GM19328 (cell line): ENCODE measurements at regions not wholly inside any gene's neighbourhood (a gene's known extent, or its start where the extent isn't known, plus 50 kb on each side); places are given as distances from the start of the nearest gene placed in this dataset.

Source experiments
- ATAC-seq: cut with Tn5 transposase; IDR thresholded peaks from one replicate; pipeline ENCODE4 v1.9.1; 2021; ENCODE audit warnings: mild to moderate bottlenecking, moderate library complexity; ENCODE audit not compliant: unreplicated experiment

GRCh38 chr12:19855851-19856250 lies 416.6 kb downstream of the AEBP2 start:
- ATAC-seq, result no peak

- ATAC-seq, result no peak
Observed at GRCh38 chr12:19856389-19856788, 417.1 kb downstream of the AEBP2 start.

GRCh38 chr12:19857204-19857603 lies 417.9 kb downstream of the AEBP2 start:
- no peak for ATAC-seq

GRCh38 chr12:19867151-19867550 lies 427.9 kb downstream of the AEBP2 start:
- no peak for ATAC-seq

- no peak for ATAC-seq
Observed at GRCh38 chr12:19867970-19868369, 428.7 kb downstream of the AEBP2 start.

GRCh38 chr12:19869413-19869812 lies 430.1 kb downstream of the AEBP2 start:
- no peak for ATAC-seq

- ATAC-seq, result no peak
Observed at GRCh38 chr12:19872621-19873540, 433.6 kb downstream of the AEBP2 start.

GRCh38 chr12:19880076-19880475 lies 440.8 kb downstream of the AEBP2 start:
- ATAC-seq, result no peak

GRCh38 chr12:19880721-19881120 lies 441.4 kb downstream of the AEBP2 start:
- no peak for ATAC-seq

GRCh38 chr12:19882346-19882745 lies 443.1 kb downstream of the AEBP2 start:
- ATAC-seq, result no peak

GRCh38 chr12:19884021-19884492 lies 444.8 kb downstream of the AEBP2 start:
- ATAC-seq, result no peak

- no peak for ATAC-seq
Observed at GRCh38 chr12:19885093-19885812, 446.0 kb downstream of the AEBP2 start.

GRCh38 chr12:19886065-19886464 lies 446.8 kb downstream of the AEBP2 start:
- ATAC-seq, result no peak

- no peak for ATAC-seq
Observed at GRCh38 chr12:19886639-19887064, 447.4 kb downstream of the AEBP2 start.

GRCh38 chr12:19890024-19890423 lies 450.7 kb downstream of the AEBP2 start:
- no peak for ATAC-seq

GRCh38 chr12:19891936-19892591 lies 452.8 kb downstream of the AEBP2 start:
- no peak for ATAC-seq

GRCh38 chr12:19893514-19893913 lies 454.2 kb downstream of the AEBP2 start:
- no peak for ATAC-seq

- ATAC-seq, result no peak
Observed at GRCh38 chr12:19894050-19894449, 454.8 kb downstream of the AEBP2 start.

GRCh38 chr12:19894803-19895202 lies 455.5 kb downstream of the AEBP2 start:
- ATAC-seq, result no peak

- ATAC-seq, result no peak
Observed at GRCh38 chr12:19895246-19896020, 456.1 kb downstream of the AEBP2 start.

- no peak for ATAC-seq
Observed at GRCh38 chr12:19896041-19896440, 456.7 kb downstream of the AEBP2 start.
